Memory B cell (primary cell): ENCODE measurements at regions not wholly inside any gene's neighbourhood (a gene's known extent, or its start where the extent isn't known, plus 50 kb on each side); places are given as distances from the start of the nearest gene placed in this dataset.

Source experiments
- ATAC-seq: fragments of 150-1000 bp; cut with Tn5 transposase; 2 replicates; pipeline ENCODE4 v1.10.0; 2021; ENCODE audit warnings: low read depth, mild to moderate bottlenecking, moderate library complexity
- DNase-seq, 2 donors: peaks; one replicate each; pipeline ENCODE4 v3.0.0; 2022; ENCODE audit warnings: low spot score in 2 of 2
- H3K27ac Mint-ChIP-seq: one replicate; pipeline ENCODE4 v1.8.0; 2022; ENCODE audit warnings: mild to moderate bottlenecking, moderate library complexity, mixed read lengths
- H3K27me3 Mint-ChIP-seq: one replicate; pipeline ENCODE4 v1.8.0; 2022; ENCODE audit warnings: mixed read lengths
- H3K36me3 Mint-ChIP-seq: one replicate; pipeline ENCODE4 v1.8.0; 2022; ENCODE audit warnings: mild to moderate bottlenecking, mixed read lengths
- H3K4me1 Mint-ChIP-seq: one replicate; pipeline ENCODE4 v1.8.0; 2022; ENCODE audit warnings: mixed read lengths
- H3K4me3 Mint-ChIP-seq: one replicate; pipeline ENCODE4 v1.8.0; 2022; ENCODE audit warnings: mild to moderate bottlenecking, moderate library complexity, mixed read lengths
- H3K9me3 Mint-ChIP-seq: one replicate; pipeline ENCODE4 v1.8.0; 2022; ENCODE audit warnings: mixed read lengths

- DNase-seq, result no peak
- Mint-ChIP-seq H3K27ac (no peak overlapping the region), H3K9me3 (peaks cover 8% of the 10 kb centered on the region), H3K36me3 (no peaks in the 10 kb centered on the region), H3K4me1 (no peaks in the 10 kb centered on the region), H3K27me3 (no peaks in the 10 kb centered on the region), H3K4me3 (no peak overlapping the region)
- no peak for ATAC-seq
Observed at GRCh38 chr14:85391455-85391854, 138.5 kb upstream of the FLRT2 start.

GRCh38 chr14:85391892-85392291 lies 138.1 kb upstream of the FLRT2 start:
- peaks cover 8% of the 10 kb centered on the region for H3K9me3 Mint-ChIP-seq
- DNase-seq, result no peak
- H3K27me3 Mint-ChIP-seq, result no peaks in the 10 kb centered on the region
- H3K36me3 Mint-ChIP-seq, result no peaks in the 10 kb centered on the region
- ATAC-seq, result no peak
- H3K27ac Mint-ChIP-seq, result no peak overlapping the region
- H3K4me3 Mint-ChIP-seq, result no peak overlapping the region
- no peaks in the 10 kb centered on the region for H3K4me1 Mint-ChIP-seq

GRCh38 chr14:85399186-85399585 lies 130.8 kb upstream of the FLRT2 start:
- no peak for DNase-seq
- no peak overlapping the region for H3K4me3 Mint-ChIP-seq

GRCh38 chr14:85400678-85401077 lies 129.3 kb upstream of the FLRT2 start:
- Mint-ChIP-seq H3K4me1 (no peaks in the 10 kb centered on the region), H3K27me3 (no peaks in the 10 kb centered on the region), H3K4me3 (no peak overlapping the region), H3K36me3 (no peaks in the 10 kb centered on the region), H3K9me3 (peaks cover 9% of the 10 kb centered on the region), H3K27ac (no peak overlapping the region)
- no peak for ATAC-seq
- DNase-seq, result no peak

More at GRCh38 chr14:85399186-85399585, 130.8 kb upstream of the FLRT2 start:
- Mint-ChIP-seq H3K4me1 (no peaks in the 10 kb centered on the region), H3K36me3 (no peaks in the 10 kb centered on the region), H3K27ac (no peak overlapping the region), H3K9me3 (peaks cover 5% of the 10 kb centered on the region), H3K27me3 (no peaks in the 10 kb centered on the region)
- no peak for ATAC-seq

- Mint-ChIP-seq H3K27ac (no peak overlapping the region), H3K9me3 (peaks cover 9% of the 10 kb centered on the region), H3K4me3 (no peak overlapping the region), H3K4me1 (no peaks in the 10 kb centered on the region), H3K36me3 (no peaks in the 10 kb centered on the region), H3K27me3 (no peaks in the 10 kb centered on the region)
- no peak for ATAC-seq
- DNase-seq, result no peak
Observed at GRCh38 chr14:85401384-85401783, 128.6 kb upstream of the FLRT2 start.

GRCh38 chr14:85402569-85403162 lies 127.3 kb upstream of the FLRT2 start:
- ATAC-seq, result no peak
- Mint-ChIP-seq H3K36me3 (no peaks in the 10 kb centered on the region), H3K9me3 (peaks cover 9% of the 10 kb centered on the region), H3K4me3 (no peak overlapping the region), H3K4me1 (no peaks in the 10 kb centered on the region), H3K27ac (no peak overlapping the region), H3K27me3 (no peaks in the 10 kb centered on the region)
- DNase-seq, result no peak

- ATAC-seq (no peak), DNase-seq (no peak)
- Mint-ChIP-seq H3K27ac (no peak overlapping the region), H3K4me3 (no peak overlapping the region), H3K36me3 (no peaks in the 10 kb centered on the region), H3K9me3 (peaks cover 10% of the 10 kb centered on the region), H3K27me3 (no peaks in the 10 kb centered on the region), H3K4me1 (no peaks in the 10 kb centered on the region)
Observed at GRCh38 chr14:85409481-85410210, 120.3 kb upstream of the FLRT2 start.

- peaks cover 9% of the 10 kb centered on the region for H3K9me3 Mint-ChIP-seq
Observed at GRCh38 chr14:85412756-85413155, 117.2 kb upstream of the FLRT2 start.

GRCh38 chr14:85413836-85414526 lies 116.0 kb upstream of the FLRT2 start:
- no peak for ATAC-seq
- H3K27ac Mint-ChIP-seq, result no peak overlapping the region
- H3K27me3 Mint-ChIP-seq, result no peaks in the 10 kb centered on the region

More at GRCh38 chr14:85412756-85413155, 117.2 kb upstream of the FLRT2 start:
- ATAC-seq (no peak), DNase-seq (no peak)
- H3K4me3 Mint-ChIP-seq, result no peak overlapping the region
- no peak overlapping the region for H3K27ac Mint-ChIP-seq
- no peaks in the 10 kb centered on the region for H3K27me3 Mint-ChIP-seq
- H3K4me1 Mint-ChIP-seq, result no peaks in the 10 kb centered on the region
- H3K36me3 Mint-ChIP-seq, result no peaks in the 10 kb centered on the region

GRCh38 chr14:85415015-85415712 lies 114.8 kb upstream of the FLRT2 start:
- Mint-ChIP-seq H3K27me3 (no peaks in the 10 kb centered on the region), H3K36me3 (no peaks in the 10 kb centered on the region), H3K9me3 (peaks cover 5% of the 10 kb centered on the region), H3K27ac (no peak overlapping the region), H3K4me1 (no peaks in the 10 kb centered on the region), H3K4me3 (no peak overlapping the region)
- ATAC-seq (no peak), DNase-seq (no peak)

More at GRCh38 chr14:85413836-85414526, 116.0 kb upstream of the FLRT2 start:
- no peaks in the 10 kb centered on the region for H3K36me3 Mint-ChIP-seq
- H3K4me3 Mint-ChIP-seq, result no peak overlapping the region
- DNase-seq, result no peak
- no peaks in the 10 kb centered on the region for H3K4me1 Mint-ChIP-seq
- peaks cover 7% of the 10 kb centered on the region for H3K9me3 Mint-ChIP-seq

- no peak for DNase-seq
- Mint-ChIP-seq H3K9me3 (peaks cover 5% of the 10 kb centered on the region), H3K4me1 (no peaks in the 10 kb centered on the region), H3K4me3 (no peak overlapping the region), H3K27ac (no peak overlapping the region), H3K27me3 (no peaks in the 10 kb centered on the region), H3K36me3 (no peaks in the 10 kb centered on the region)
- ATAC-seq, result no peak
Observed at GRCh38 chr14:85416771-85417170, 113.2 kb upstream of the FLRT2 start.

GRCh38 chr14:85417396-85417795 lies 112.5 kb upstream of the FLRT2 start:
- H3K4me1 Mint-ChIP-seq, result no peaks in the 10 kb centered on the region
- no peaks in the 10 kb centered on the region for H3K36me3 Mint-ChIP-seq
- ATAC-seq (no peak), DNase-seq (no peak)
- peaks cover 5% of the 10 kb centered on the region for H3K9me3 Mint-ChIP-seq
- no peaks in the 10 kb centered on the region for H3K27me3 Mint-ChIP-seq
- H3K27ac Mint-ChIP-seq, result no peak overlapping the region
- H3K4me3 Mint-ChIP-seq, result no peak overlapping the region

GRCh38 chr14:85418721-85419120 lies 111.2 kb upstream of the FLRT2 start:
- DNase-seq (no peak), ATAC-seq (no peak)
- Mint-ChIP-seq H3K4me1 (no peaks in the 10 kb centered on the region), H3K9me3 (peaks cover 5% of the 10 kb centered on the region), H3K27me3 (no peaks in the 10 kb centered on the region), H3K4me3 (no peak overlapping the region), H3K36me3 (no peaks in the 10 kb centered on the region), H3K27ac (no peak overlapping the region)

GRCh38 chr14:85420278-85420677 lies 109.7 kb upstream of the FLRT2 start:
- Mint-ChIP-seq H3K9me3 (peaks cover 3% of the 10 kb centered on the region), H3K27me3 (no peaks in the 10 kb centered on the region), H3K27ac (no peak overlapping the region), H3K36me3 (no peaks in the 10 kb centered on the region), H3K4me1 (no peaks in the 10 kb centered on the region), H3K4me3 (no peak overlapping the region)
- ATAC-seq, result no peak
- no peak for DNase-seq
